ENCODE measurements at regions not wholly inside any gene's neighbourhood (a gene's known extent, or its start where the extent isn't known, plus 50 kb on each side); places are given as distances from the start of the nearest gene placed in this dataset.

- H3K4me1 ChIP-seq: no peaks in the 10 kb centered on the region
- intact Hi-C loops (cut with DNase I): no loop called here
- no peaks in the 10 kb centered on the region for H3K36me3 ChIP-seq
- WGBS, 4 donors: 79 to 94% (median 88%) methylated on average over 1 of the region's 1 CpG
- DNase-seq (no peak), ATAC-seq (no peak)
- TF ChIP-seq CTCF (IDR thresholded peaks at IDR 0.05) (no peak), POLR2A (IDR thresholded peaks at IDR 0.05) (no peak)
- H3K9me3 ChIP-seq: no peaks in the 10 kb centered on the region
- no peak overlapping the region for H3K27ac ChIP-seq
- H3K4me3 ChIP-seq: no peak overlapping the region
- H3K27me3 ChIP-seq: no peaks in the 10 kb centered on the region
These were observed 312.7 kb upstream of the IGFBP3 start for GRCh38 chr7:46233585-46234329.

DNA sequence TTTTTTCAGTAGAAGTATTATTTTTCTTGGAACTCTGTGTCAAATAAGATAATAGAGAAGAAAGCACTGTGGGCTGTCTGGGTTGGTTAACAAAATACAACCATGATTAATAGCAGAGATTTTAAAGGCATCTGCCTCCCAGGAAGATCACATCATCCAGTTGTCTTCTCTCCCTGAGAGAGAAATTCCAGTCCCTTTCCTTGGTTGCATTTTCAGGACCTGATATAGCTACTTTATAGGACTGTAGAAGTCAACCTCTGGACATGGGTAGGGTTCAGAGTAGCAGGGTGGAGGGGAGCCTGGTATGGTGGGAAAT lies 309.9 kb upstream of the IGFBP3 start:
- Histone ChIP-seq H3K36me3 (no peaks in the 10 kb centered on the region), H3K27ac (no peak overlapping the region), H3K27me3 (no peaks in the 10 kb centered on the region), H3K9me3 (no peaks in the 10 kb centered on the region), H3K4me1 (no peaks in the 10 kb centered on the region), H3K4me3 (no peak overlapping the region)
- intact Hi-C loops (cut with DNase I): no loop called here
- TF ChIP-seq CTCF (IDR thresholded peaks at IDR 0.05): no peak
- TF ChIP-seq POLR2A (IDR thresholded peaks at IDR 0.05): no peak
- DNase-seq (no peak), ATAC-seq (no peak)

GRCh38 chr7:46230298-46230989 lies 309.4 kb upstream of the IGFBP3 start:
- no peak for ATAC-seq
- intact Hi-C loops (cut with DNase I): no loop called here
- DNase-seq: no peak
- H3K27ac ChIP-seq: no peak overlapping the region
- no peaks in the 10 kb centered on the region for H3K4me1 ChIP-seq
- TF ChIP-seq CTCF (IDR thresholded peaks at IDR 0.05): no peak
- TF ChIP-seq POLR2A (IDR thresholded peaks at IDR 0.05): no peak
- no peaks in the 10 kb centered on the region for H3K9me3 ChIP-seq
- H3K4me3 ChIP-seq: no peak overlapping the region
- H3K27me3 ChIP-seq: no peaks in the 10 kb centered on the region
- no peaks in the 10 kb centered on the region for H3K36me3 ChIP-seq
- 53 to 72% (median 64%) methylated on average over 3 of the region's 3 CpGs for WGBS, 4 donors

DNA sequence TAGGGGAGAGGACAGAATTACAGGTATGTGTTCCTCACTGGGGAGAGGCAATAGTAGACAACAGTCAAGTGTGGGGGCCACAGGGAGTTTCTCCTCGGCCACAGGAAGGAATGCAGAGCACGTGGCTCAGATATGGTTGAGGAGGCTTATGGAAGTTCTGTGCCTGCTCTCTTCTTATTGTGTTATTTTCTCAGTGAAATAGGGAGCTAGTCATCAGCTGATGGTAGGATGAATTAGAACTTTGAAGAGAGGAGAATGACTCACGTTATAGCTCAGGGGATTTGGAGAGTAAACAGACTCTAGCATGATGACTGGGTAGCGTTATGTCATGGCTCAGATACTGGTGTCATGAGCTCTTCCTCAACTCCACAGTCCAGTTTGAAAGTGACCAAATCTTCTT lies 308.3 kb upstream of the IGFBP3 start:
- DNase-seq (no peak), ATAC-seq (peak in 1 of 4 donors; percentile 83)
- no peaks in the 10 kb centered on the region for H3K36me3 ChIP-seq
- no peaks in the 10 kb centered on the region for H3K4me1 ChIP-seq
- H3K27me3 ChIP-seq: no peaks in the 10 kb centered on the region
- no peak overlapping the region for H3K4me3 ChIP-seq
- intact Hi-C loops (cut with DNase I): no loop called here
- WGBS, 4 donors: 66 to 74% (median 71%) methylated on average over 4 of the region's 4 CpGs
- H3K27ac ChIP-seq: no peak overlapping the region
- TF ChIP-seq CTCF (IDR thresholded peaks at IDR 0.05) (no peak), POLR2A (IDR thresholded peaks at IDR 0.05) (no peak)
- no peaks in the 10 kb centered on the region for H3K9me3 ChIP-seq

Data from heart left ventricle (tissue), 16 donors.